ENCODE measurements at regions not wholly inside any gene's neighbourhood (a gene's known extent, or its start where the extent isn't known, plus 50 kb on each side); places are given as distances from the start of the nearest gene placed in this dataset.
"Not testable (repeated sequence)": the region's sequence is repeated elsewhere in the genome, so short reads cannot be mapped to it uniquely, and the experiment has no call there.

GRCh38 chr12:131399000-131399399 is 311.9 kb upstream of the SFSWAP start:
- DNase-seq, result no peak

- not testable (repeated sequence) for DNase-seq
Measured at GRCh38 chr12:131400668-131401294, 310.1 kb upstream of the SFSWAP start.

DNA sequence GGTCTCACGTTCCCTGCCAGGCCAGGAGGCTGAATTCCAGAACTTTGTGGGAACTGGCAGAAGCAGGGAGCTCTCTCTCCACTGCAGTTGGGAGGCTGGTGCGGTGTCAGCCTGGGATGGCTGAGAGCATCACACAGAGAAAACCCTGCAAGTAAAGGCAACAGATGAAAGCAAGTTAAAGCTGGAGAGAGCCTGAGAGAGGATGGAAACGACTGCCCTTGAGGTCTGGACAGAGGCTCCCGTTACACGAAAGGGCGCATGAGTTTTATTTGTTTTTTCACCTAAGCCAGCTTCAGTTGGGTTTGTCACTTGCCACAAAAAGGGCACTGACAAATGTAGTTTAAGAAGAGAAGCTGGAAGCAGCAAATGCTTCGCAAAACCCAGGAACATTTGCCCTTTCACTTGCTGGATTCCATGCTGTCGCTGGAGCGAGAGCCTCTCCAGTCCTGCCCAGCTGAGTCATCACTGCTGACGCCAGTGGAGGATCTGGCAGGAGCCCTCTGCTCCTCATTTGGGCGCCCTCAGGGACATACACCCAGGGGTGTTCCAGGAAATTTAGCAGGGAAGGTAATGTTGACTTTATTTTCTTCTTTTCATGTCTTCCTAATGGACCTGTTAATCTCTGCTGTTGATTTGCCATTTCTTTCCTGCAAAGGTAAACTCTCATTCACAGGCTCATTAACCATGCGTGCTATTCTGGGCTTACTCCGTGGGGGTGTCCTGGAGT is 308.8 kb upstream of the SFSWAP start:
- DNase-seq, result not testable (repeated sequence)

DNA sequence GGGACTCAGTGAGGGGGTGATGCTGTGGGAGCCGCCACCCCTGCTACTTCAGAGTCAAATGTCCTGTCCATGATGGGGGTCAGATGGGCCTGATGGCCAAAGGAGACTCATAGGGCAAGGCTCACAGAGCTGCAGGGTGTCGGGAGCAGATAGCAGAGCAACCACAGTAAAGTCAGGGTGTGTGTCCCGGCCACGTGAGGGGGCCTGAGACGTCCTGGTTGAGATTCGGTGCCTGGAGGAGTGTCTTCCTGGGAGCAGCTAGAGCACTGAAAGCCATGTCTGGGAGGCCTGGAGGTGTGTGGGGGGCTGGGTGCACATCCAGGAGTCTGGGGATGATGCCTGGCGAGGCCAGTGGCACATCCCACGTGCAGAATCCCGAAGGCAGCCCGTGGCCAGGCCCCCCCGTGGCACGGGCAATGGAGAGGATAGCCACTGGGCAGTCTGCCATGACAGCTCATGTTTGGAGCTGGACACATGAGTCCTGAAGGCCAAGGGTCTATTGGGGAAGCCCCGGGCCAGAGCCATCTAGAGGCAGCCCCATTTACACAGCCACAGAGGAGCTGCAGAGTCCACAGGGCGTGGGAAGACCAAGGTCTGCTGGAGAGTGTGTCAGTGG is 308.0 kb upstream of the SFSWAP start:
- DNase-seq, result no peak

DNA sequence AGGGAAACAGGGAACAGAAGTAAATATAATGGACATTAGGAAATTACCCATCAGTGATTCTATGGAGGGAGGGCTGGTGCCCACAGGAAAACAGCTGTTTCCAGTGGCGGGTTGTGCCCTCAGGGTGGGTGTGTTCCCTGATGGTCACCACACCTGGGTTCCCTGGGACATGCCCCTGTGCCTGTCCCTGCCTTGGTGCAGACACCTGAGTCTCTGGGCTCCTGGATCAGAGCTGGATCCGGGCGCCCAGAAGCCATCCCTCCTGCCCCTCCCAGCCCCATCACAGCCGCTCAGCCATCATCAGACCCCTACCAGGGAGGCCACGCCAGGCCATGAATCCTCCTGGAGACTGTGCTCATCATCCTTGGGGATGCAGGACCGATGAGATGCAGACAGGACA is 307.2 kb upstream of the SFSWAP start:
- no peak for DNase-seq

GRCh38 chr12:131404705-131405104 is 306.2 kb upstream of the SFSWAP start:
- DNase-seq, result no peak

DNA sequence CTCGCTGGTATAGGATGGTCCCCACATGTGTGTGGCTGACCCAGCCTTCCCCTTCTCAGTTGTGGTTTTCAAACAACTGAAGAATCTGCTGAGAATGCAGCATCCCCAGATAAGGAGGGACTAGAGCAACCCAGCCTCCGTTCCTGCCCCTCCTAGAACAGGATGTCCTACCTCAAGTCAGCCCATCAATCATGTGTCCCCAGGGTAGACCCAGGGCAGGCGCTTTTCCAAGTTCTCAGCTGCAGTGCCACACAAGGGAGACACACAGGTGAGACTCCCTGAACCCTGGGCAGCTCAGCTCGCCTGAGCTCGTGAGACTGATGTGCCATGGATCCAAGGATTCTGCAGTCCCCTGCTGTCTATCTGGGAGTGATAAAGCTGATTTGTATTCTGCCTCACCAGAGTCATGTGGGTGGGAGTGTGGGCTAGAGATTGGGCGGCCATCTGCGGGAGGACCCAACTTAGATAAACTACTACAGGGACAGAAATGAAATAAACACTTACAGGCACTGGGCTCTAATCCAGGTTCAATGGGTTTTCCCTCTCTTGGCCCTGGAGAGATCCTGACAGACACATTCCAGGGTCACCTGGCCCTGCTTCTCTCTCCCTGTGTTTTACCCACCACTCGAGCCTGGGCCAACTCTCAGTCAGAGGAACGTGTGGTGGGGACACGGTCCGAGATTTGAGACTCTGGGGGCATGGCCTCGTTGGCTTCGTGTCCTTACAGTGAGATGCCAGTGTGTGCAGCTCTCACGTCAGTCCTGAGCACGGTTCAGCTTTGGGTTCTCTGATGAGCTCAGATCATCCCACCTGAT is 303.5 kb upstream of the SFSWAP start:
- no peak for DNase-seq

- no peak for DNase-seq
Measured at GRCh38 chr12:131408036-131408365, 302.9 kb upstream of the SFSWAP start.

DNA sequence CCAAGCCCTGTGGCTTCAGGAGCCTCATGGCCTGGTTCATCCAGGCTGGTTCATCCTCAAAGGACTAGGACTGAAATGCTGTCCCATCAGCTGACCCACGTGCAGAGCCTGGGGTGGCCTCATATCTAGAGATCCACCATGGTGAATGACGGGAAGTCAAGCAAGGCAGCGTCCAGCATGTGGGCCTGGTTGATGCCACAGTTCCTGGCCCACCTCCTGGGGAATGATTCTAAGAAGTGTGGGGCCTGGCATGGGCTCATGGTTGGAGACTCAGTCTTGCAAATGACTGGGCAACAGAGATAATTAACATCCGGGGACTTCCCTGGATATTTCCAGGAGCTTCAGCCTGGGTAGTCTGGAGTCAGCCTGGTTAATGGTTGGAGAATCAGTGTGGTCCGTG is 302.4 kb upstream of the SFSWAP start:
- no peak for DNase-seq

DNA sequence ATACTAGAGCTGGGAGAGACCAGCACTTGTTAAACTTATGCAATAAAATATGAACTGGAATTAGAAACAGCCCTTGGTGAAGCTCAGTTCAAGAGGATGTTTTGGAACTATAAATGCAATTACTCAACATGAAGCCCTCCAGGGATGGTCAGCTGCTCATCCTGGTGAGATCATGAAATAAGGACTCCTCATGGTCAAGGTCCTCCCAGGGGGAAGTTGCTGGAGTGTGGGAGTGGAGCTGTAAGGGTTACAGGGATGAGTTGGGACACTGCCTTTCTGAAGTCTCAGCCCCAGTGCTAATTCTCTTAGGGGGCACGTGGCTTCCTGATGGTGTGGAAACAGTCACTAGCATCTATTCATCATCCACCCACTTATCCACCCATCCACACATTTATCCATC is 301.7 kb upstream of the SFSWAP start:
- DNase-seq, result no peak

- not testable (repeated sequence) for DNase-seq
Measured at GRCh38 chr12:131411827-131412226, 299.1 kb upstream of the SFSWAP start.

DNA sequence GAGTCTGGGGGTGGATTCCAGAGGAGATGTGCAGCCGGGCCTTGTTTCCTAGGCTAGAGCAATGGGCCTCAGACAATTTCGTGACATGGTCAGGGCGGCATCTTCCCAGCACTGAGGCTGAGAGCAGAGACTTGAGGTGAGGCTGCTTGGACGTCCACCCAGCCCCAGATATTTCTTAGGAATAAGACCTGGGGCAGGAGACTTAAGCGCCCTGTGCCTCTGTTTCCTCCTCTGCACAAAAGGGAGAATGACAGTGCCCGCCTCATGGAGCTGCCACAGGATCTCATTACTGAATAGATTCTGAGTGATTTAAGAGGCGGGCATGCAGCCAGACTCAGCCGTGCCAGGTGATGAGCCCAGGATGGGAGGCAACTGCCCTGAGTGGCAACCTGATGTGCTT is 297.9 kb upstream of the SFSWAP start:
- no peak for DNase-seq

DNA sequence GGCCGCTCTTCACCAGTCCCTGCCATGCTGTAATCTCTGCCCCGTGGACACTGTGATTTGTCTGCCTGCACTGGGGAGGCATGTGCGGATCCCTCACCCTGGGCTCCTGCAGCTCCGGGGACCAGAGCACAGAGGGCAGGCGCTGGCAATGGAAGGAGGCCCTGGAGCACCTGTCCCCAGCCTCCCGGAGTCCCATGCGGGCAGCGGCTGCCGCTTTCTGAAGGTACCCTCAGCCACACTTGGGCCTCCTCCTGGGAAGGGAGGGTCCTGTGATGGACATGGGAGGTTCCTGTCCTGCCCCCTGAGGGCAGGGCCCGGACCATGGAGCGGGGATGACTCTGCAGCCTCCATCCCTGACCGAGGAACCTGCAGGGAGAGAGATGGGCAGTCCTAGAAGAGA is 297.4 kb upstream of the SFSWAP start:
- DNase-seq, result no peak

DNA sequence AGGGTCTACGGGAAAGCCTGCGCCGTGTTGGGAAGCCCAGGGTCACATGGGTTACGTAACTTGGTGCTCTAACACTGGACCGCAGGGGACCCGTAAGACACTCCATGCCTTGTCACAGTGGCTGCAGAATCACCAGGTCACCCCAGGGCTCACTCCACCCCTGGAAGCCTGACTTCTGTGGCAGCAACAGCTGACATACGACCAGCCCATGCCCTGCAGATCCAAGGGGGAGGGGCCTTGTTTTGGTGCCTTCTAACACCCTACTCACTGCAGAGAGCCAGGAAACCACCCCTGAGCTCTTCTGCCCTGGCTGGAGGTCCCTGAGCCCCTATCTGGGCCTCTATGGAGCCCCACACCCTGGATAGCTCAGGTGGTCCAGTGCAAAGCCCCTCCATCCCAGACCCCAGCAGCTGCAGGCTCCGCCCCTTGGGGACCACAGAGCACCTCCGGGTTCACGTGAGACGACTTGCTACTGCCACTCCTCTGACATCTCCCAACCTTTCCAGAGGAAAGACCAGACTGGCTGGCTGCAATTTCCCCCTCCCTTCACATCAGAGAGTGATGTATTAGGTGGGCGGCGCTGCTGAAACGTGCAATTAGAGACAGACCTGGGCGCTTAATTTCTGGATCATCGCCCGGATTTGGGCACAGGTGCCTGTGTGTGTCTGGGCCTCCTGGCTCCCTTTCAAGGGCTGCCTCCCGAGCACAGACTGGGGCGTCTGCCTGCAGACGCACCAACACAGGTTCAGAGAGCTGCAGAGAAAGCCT is 296.6 kb upstream of the SFSWAP start:
- not testable (repeated sequence) for DNase-seq

DNA sequence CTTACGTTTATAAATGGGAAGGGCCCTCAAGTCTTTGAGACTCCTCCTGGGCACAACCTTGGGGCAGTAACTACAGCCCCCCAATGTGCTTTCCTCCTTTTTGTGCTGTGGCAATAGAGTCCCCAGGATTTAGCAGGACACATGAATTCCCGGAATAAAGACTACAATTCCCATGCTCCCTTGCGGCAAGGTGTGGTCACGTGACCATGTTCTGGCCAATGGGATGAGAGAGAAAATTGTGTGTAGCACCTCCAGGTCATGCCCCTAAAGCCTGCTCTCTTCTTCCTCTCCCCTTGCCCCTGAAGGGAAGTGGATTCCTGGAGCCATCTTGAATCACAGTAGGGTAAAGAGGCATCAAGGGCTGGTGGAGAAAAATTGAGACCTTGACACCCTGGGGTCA is 295.1 kb upstream of the SFSWAP start:
- DNase-seq, result no peak

- DNase-seq, result no peak
Measured at GRCh38 chr12:131418121-131418520, 292.8 kb upstream of the SFSWAP start.

GRCh38 chr12:131418884-131419283 is 292.0 kb upstream of the SFSWAP start:
- DNase-seq, result no peak

DNA sequence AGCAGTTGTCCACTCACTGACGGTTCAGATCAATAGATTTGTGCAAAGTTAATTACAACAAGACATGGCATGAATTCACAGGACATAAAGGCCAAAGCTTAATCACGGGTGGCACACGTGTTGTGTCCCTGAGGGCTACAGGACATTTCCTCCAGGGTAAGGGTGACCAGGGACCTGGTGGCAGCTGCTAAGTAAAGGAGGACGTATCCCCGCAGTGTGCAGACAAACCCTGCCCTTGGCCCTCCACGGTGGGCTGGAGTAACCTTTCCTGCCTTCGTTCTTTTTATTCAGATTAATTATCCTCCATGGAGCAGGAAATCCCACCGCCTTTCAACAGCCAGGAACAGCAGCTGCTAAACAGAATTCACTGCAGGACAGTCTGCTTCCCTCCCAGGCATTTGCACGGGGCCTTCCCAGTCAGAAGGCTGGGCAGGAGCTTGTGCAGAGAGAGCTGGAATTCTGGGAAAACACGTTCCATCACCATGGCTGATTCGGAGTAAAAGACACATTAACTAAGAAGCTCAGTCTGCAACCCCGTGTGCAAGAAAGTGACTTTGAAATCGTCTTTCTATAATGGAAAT is 289.9 kb upstream of the SFSWAP start:
- no peak for DNase-seq

GRCh38 chr12:131421509-131422186 is 289.2 kb upstream of the SFSWAP start:
- no peak for DNase-seq

- DNase-seq, result no peak
Measured at GRCh38 chr12:131422187-131422520, 288.7 kb upstream of the SFSWAP start.

- DNase-seq, result no peak
Measured at GRCh38 chr12:131422744-131423143, 288.1 kb upstream of the SFSWAP start.

DNA sequence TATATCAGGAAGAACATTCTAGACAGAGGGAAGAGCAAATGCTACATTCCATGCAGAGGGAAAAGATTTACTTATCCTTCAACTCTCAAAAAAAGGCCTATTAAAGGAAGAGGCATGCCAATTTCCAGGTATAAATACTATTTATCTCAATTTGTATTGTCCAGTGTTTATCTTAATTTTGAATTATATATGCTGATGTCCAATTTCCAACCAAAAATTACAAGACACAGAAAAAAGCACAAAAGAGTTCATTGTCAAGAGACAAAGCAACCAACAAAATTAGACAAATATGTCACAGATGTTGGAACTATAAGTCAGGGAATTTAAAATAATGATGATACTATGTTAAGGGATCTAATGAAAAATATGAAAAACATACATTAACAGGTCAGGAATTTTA is 286.6 kb upstream of the SFSWAP start:
- no peak for DNase-seq

Measured in activated naive CD4-positive, alpha-beta T cell (primary cell).